ENCODE measurements at regions not wholly inside any gene's neighbourhood (a gene's known extent, or its start where the extent isn't known, plus 50 kb on each side); places are given as distances from the start of the nearest gene placed in this dataset.
"Not testable (repeated sequence)": the region's sequence is repeated elsewhere in the genome, so short reads cannot be mapped to it uniquely, and the experiment has no call there.

- no peak for DNase-seq (ENCODE audit: low spot score)
Measured at GRCh38 chr6:168255283-168255881, 64.2 kb downstream of the DACT2 start.

GRCh38 chr6:168252267-168252666 is 67.3 kb downstream of the DACT2 start:
- DNase-seq (ENCODE audit: low spot score) = no peak

- no peak for DNase-seq (ENCODE audit: low spot score)
Measured at GRCh38 chr6:168250250-168250649, 69.3 kb downstream of the DACT2 start.

DNA sequence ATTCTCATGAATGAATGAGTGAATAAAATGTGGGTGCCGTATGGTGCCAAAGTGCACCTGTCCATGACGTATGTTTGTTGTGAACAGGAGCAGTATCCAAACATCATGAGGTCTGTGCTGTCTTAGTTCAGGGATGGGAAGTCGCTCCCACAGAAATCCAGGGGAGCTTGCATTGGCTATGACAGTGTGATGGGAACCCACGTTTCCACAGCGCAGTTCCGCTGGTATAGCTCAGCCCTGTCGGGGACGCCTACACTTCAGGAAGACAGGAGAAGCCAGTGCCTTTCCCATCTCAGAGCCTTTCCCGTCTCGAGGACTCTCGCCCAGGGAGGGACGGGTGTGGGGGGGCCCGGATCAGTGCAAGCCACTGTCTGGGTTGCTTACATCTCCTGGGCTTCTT is 69.8 kb downstream of the DACT2 start:
- no peak for DNase-seq (ENCODE audit: low spot score)

GRCh38 chr6:168248148-168248620 is 71.4 kb downstream of the DACT2 start:
- DNase-seq (ENCODE audit: low spot score) = no peak

DNA sequence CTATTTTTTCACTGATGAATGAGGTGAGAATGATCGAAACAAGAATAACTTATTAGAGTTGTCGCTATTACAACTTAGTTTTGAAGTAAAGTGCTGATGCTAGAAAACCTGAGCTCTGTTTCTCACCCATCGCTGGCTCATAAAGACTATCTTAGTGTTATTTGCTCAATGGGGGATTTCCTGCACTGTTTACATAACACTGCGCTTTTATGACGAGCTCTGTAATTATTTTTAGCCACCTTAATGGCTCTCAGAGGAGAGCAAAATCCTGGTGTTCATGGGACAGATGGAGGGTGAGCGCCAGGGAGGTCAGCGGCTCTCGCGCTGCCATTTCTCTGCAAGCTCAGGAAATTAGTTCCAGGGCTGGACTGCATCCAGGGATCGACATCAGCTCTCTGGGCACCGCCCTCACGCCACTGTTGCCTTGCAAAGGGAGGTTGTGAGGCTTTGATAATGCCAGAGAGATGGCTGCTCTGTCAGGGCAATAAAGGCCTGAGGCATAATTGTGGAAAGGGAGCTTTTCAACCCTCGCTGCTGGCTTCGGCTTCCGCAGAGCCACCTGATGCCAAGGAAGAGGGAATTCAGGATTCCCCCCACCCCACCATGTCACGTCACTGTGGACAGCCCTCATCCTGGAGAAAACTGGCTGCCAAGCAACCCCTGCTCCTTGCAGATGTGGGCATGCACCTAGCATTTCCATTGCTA is 72.0 kb downstream of the DACT2 start:
- peak; percentile 83 for DNase-seq (ENCODE audit: low spot score)

GRCh38 chr6:168244961-168245551 is 74.5 kb downstream of the DACT2 start:
- no peak for DNase-seq (ENCODE audit: low spot score)

GRCh38 chr6:168243812-168244376 is 75.7 kb downstream of the DACT2 start:
- no peak for DNase-seq (ENCODE audit: low spot score)

DNA sequence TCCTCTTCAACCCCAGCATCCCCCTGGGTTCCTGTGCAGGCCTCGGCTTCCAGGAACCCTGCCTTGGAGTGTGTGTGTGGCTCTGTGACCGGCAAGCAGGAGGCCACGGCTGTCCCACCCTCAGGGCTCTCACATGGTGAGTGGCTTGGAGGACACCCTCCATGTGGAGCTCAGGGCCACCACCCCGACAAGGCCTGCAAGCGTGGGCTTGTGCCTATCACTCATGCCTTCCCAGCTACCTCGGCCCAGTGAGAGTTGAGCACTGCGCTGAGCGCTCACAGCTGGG is 76.7 kb downstream of the DACT2 start:
- DNase-seq (ENCODE audit: low spot score) = no peak

DNA sequence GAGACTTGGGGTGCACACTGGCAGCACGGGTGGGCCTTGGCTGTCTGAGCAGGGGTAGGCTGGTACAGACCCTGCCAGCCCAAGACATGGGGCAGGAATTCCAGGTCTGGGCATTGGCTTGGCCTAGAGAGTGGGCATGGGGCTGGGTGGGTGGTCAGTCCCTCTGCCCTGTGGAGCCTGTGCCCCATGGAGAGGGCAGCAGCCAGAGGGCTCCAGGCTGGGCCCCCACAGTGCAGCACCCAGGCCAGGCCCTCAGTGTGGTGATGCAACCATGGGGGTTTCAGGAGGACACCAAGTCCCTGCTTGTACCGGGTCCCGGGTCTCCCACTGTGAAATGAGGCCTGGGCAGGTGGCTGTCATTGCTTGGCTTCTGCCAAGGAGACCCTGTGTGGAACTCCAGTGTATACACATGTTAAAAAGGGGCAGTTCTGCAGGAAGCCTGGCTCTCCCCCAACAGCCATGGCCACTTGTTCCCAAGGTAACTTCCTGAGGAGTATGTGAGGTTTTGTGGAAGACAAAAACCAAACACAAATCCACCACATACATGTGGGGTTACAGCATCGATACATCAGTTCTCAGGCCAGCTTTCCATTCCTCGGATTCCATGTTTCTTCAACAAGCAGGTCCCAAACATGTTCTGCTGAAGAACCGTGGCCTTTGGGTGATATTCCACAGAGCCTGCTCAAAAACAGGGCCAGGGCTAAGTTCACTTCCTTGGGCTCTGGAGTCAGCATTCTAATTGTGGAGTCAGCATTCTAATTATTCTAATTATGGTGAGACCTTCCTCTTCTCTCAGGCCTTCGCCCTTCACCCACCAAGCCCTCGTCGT is 77.3 kb downstream of the DACT2 start:
- DNase-seq (ENCODE audit: low spot score) = no peak

- no peak for DNase-seq (ENCODE audit: low spot score)
Measured at GRCh38 chr6:168240160-168240559, 79.4 kb downstream of the DACT2 start.

- DNase-seq (ENCODE audit: low spot score) = no peak
Measured at GRCh38 chr6:168239044-168239773, 80.4 kb downstream of the DACT2 start.

DNA sequence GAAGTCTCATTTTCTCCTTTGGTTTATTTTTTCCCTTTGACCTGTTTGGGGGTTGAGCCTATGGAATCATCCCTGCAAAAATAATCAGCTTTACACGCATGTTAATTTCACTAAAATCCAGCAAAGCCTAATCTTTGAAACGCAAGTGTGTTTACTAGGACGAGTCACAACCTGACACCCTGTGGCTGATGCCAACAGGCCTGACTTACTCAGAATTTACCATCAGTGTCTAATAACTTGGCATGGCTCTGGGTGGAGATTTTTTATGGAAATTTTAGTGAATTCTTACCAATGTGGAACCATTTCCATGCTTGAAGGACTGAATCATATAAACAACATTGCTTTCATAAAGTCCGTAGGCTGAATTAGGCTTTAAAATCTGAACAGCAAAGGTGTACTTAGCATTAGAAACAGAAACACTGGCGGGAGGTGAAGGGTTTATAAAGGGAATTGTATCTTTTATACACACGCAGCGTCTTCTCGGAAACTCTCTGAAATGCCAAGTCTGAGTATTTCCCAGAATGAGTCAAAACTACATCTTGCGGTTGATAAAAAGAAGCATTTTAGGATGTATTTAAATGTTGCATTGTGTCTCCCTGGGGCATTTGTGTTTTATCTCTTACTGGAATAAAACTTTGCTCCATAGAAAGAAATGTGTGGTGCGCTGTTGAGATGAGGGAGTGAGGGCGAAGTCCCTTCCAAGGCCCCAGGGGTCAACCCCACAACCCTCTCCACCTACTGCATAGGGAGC is 81.2 kb downstream of the DACT2 start:
- DNase-seq (ENCODE audit: low spot score) = no peak

GRCh38 chr6:168233875-168234213 is 85.7 kb downstream of the DACT2 start:
- not testable (repeated sequence) for DNase-seq (ENCODE audit: low spot score)

DNA sequence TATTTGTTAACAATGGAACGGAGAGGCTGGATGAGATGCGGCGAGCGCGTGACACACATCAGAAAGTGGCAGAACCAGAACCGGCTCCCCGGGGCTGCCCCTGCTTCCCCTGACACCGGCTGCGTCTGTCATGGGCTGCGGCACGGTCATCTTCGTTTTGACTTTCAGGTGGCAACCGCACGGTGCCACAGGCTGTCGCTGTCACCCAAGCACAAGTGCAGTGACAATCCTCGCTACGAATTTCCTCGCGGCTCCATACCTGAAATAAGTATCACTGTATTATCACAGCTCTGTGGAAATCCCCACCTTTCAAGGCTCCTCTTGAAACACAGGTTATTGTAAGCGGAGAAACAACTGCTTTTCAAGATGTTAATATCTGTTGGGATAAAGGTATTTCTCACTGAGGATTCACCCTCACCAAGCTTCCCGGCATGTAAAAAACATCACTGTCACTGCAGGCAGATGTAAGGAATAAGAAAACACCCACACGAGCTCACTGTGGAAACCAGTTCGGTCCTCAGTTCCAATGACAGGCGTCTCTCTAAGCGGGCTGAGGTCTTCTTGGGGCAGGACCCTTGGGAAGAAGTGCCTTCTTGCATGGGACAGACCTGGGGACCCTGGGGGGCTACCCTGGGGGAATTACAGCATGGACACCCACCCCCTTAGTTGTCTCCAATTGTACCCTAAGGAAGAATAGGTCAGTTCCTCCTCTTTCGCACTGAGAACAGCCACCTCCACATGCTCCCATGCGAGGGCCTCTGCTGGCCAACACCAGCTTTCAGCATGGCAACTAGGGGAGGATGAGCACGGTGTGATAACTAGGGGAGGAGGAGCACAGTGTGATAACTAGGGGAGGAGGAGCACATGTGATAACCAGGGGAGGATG is 86.3 kb downstream of the DACT2 start:
- DNase-seq (ENCODE audit: low spot score) = no peak

DNA sequence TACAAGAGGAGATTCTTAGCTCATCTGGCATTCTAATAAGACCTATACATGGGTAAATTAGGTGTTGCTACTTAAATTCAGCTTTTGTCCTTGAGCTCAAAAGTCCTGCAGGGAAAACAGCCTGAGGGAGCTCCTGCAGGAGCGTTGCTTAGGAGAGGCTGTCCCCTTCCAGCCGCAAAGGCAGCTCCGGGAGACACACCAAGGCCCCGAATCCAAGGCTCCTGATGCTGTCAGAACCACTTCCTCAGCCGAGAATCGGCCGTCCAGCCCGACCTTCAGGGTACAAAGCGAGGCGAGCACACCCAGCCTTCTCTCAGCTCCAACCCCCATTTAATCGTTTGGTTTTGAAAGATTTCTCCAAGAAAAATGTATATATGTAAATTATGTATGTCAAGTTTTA is 87.0 kb downstream of the DACT2 start:
- no peak for DNase-seq (ENCODE audit: low spot score)

DNA sequence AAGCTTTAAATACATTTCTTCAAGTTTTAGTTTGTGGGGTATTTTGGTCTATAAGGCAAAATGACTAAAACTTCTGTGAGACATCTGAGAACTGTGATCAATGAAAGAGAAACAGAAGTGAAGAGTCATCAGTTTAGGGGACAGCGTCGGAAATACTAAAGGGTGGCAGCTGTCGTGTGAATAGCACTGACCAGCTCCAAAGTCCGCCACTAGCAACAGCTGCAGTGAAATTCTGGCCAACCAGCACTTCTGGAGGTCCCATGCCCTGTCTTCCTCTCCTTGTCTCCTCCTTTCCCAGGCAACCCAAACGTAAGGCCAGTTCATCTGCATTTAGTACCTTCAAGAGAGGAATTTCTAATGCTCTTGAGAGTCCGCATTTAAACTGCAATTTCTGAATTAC is 87.5 kb downstream of the DACT2 start:
- no peak for DNase-seq (ENCODE audit: low spot score)

DNA sequence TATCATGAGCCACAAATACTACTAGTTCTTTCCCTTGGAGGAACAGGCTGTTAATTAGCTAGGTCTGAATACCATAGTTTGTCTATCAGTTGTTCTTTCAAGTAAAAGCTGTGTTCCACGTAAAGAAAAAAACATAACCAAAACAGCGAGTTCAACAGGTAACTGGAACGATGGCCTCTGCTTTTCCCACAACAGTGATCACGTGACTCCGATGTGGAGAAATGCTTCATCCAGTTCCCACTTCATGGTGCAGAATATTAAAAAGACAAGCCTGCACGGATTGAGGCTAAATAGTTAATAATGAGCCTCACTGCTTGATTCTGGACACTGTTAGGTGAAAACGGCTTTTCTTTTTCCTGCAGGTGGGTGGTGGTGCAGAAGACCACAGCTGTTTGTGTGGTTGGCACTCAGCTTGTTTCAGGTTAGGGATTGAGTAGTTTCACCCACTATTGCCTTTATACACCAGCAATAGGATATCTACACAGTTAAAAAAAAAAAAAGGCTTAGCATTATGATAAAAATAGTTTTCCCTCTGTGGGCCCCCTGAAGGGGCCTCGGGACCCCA is 88.1 kb downstream of the DACT2 start:
- DNase-seq (ENCODE audit: low spot score) = no peak

GRCh38 chr6:168229368-168229752 is 90.2 kb downstream of the DACT2 start:
- no peak for DNase-seq (ENCODE audit: low spot score)

Measured in cerebellar cortex (tissue), 1 donor.